ENCODE measurements at regions not wholly inside any gene's neighbourhood (a gene's known extent, or its start where the extent isn't known, plus 50 kb on each side); places are given as distances from the start of the nearest gene placed in this dataset.

- no peak for TF ChIP-seq CTCF (IDR thresholded peaks at IDR 0.05; ENCODE audit: insufficient read depth, low read length, poor library complexity, severe bottlenecking)
- TF ChIP-seq EZH2phosphoT487 (conservative IDR thresholded peaks at IDR 0.05; ENCODE audit: low read length): no peak
These were observed 94.4 kb downstream of the RNASET2 start for GRCh38 chr6:166861961-166862286.
